ENCODE measurements at regions not wholly inside any gene's neighbourhood (a gene's known extent, or its start where the extent isn't known, plus 50 kb on each side); places are given as distances from the start of the nearest gene placed in this dataset.

DNA sequence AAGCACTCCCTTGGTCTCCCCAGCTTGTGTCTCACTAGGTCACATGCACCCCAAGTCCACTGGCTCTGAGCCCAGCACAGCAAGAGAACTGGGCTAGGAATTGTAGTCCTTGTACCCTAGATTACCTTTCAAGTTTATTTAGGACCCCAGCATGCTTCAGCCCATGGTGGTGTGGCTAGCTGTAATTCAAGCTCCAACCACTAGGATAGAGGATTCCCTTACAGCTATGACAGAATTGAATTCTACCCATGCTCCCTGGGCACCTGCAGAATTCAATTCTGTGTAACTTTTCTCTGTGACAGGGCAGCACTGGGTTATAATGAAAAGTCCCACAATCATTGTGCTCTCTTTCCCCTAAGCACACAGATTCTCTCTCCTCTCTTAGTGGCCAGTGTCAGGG is 253.8 kb upstream of the DMD start:
- Histone ChIP-seq H3K4me3 (ENCODE audit: low read depth in 1 of 5, low read length in 5 of 5) (no peak overlapping the region), H3K9ac (ENCODE audit: low read length in 5 of 5) (no peak overlapping the region), H3K4me1 (ENCODE audit: control insufficient read depth in 5 of 5, insufficient read depth in 5 of 5, low read length in 5 of 5) (no peaks in the 10 kb centered on the region), H3K27me3 (ENCODE audit: control insufficient read depth in 5 of 5, insufficient read depth in 4 of 5, low read length in 5 of 5) (peaks cover 0 to 2% (median 0%) of the 10 kb centered on the region in 5 donors), H3K27ac (ENCODE audit: low read depth, low read length) (no peak overlapping the region), H3K9me3 (ENCODE audit: control insufficient read depth in 5 of 5, low read length in 5 of 5) (peaks cover 0 to 7% (median 0%) of the 10 kb centered on the region in 5 donors), H3K36me3 (ENCODE audit: control insufficient read depth in 5 of 5, insufficient read depth in 5 of 5, low read length in 5 of 5) (no peaks in the 10 kb centered on the region)

DNA sequence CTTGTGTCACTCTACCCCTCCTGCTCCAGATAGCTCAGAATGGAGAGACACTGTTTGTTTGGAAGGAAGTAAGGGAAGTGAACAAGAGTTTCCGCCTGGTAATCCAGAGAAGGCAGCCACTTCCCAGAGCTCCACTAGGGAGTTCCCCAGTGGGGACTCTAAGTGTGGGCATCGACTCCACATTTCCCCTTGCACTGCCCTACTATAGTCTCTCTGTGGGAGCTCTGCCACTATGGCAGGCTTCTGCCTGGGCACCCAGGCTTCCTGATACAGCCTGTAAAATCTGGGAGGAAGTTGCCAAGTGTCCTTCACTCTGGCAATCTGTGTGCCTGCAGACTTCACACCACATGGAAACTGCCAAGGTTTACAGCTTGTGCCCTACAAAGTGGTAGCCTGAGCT is 245.8 kb upstream of the DMD start:
- Histone ChIP-seq H3K4me1 (ENCODE audit: control insufficient read depth in 5 of 5, insufficient read depth in 5 of 5, low read length in 5 of 5) (no peaks in the 10 kb centered on the region), H3K36me3 (ENCODE audit: control insufficient read depth in 5 of 5, insufficient read depth in 5 of 5, low read length in 5 of 5) (no peaks in the 10 kb centered on the region), H3K4me3 (ENCODE audit: low read depth in 1 of 5, low read length in 5 of 5) (no peak overlapping the region), H3K9me3 (ENCODE audit: control insufficient read depth in 5 of 5, low read length in 5 of 5) (peaks cover 0 to 4% (median 0%) of the 10 kb centered on the region in 5 donors), H3K27me3 (ENCODE audit: control insufficient read depth in 5 of 5, insufficient read depth in 4 of 5, low read length in 5 of 5) (peaks cover 0 to 8% (median 0%) of the 10 kb centered on the region in 5 donors), H3K27ac (ENCODE audit: low read depth, low read length) (no peak overlapping the region), H3K9ac (ENCODE audit: low read length in 5 of 5) (no peak overlapping the region)

DNA sequence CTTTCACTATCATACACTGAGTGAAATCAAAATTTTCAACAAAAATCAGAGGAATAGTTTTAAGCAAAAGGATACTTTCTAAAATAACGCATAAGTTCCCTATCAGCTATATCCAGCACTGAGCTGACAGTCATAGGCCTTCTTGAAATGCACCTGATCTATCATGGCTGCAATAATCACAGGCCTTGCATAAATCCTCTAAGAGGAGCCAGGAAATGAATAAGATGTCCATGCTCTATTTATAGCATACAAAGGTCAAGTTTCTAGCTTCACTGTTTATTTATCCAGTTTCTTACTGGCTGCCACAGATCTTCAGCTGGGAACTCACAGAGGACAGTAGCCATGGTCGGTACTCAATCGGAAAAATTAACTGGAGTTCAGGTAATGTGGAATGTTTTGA is 235.9 kb upstream of the DMD start:
- Histone ChIP-seq H3K4me3 (ENCODE audit: low read depth in 1 of 5, low read length in 5 of 5) (no peak overlapping the region), H3K9me3 (ENCODE audit: control insufficient read depth in 5 of 5, low read length in 5 of 5) (no peaks in the 10 kb centered on the region), H3K36me3 (ENCODE audit: control insufficient read depth in 5 of 5, insufficient read depth in 5 of 5, low read length in 5 of 5) (no peaks in the 10 kb centered on the region), H3K27me3 (ENCODE audit: control insufficient read depth in 5 of 5, insufficient read depth in 4 of 5, low read length in 5 of 5) (peaks cover 0 to 12% (median 8%) of the 10 kb centered on the region in 5 donors), H3K27ac (ENCODE audit: low read depth, low read length) (no peak overlapping the region), H3K9ac (ENCODE audit: low read length in 5 of 5) (no peak overlapping the region), H3K4me1 (ENCODE audit: control insufficient read depth in 5 of 5, insufficient read depth in 5 of 5, low read length in 5 of 5) (no peaks in the 10 kb centered on the region)

DNA sequence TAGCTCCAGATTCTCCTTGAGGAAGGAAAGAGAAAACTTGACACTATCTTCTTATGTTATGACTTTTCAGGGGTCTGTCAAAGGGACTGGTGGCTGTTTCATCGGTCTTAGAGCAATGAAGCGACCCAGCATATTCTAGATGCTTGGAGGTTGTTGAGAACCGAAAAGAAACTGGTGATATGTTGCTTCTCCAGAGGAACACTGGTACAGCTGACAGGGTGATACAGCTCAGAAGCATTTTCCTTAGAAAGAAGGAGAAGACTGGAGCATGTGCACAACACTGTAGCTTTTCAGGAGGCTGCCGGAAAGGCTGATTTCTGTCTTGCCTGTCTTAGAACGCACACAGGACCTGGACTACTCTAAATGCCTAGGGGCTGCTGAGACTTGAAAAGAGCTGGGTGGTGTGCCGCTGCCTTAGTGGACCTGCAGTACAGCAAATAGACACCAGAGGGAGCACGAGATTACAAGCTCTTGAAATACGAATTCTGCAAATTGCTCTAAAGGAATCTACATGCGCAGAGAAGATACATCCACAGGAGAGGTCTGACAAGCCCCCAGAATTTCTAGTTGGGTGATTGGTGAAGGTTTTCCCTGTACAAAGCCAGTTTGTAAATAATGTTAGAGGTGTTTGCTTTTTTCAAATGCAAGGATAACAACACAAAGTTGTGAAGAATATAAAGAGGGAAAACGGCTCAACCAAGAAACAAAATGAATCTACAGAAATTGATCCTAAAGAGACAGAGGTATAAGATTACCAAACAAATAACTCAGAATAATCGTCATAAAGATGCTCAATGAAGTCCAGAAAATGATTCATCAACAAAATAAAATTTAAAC is 223.1 kb upstream of the DMD start:
- Histone ChIP-seq H3K9ac (ENCODE audit: low read length in 5 of 5) (no peak overlapping the region), H3K27me3 (ENCODE audit: control insufficient read depth in 5 of 5, insufficient read depth in 4 of 5, low read length in 5 of 5) (no peaks in the 10 kb centered on the region), H3K4me3 (ENCODE audit: low read depth in 1 of 5, low read length in 5 of 5) (no peak overlapping the region), H3K9me3 (ENCODE audit: control insufficient read depth in 5 of 5, low read length in 5 of 5) (no peaks in the 10 kb centered on the region), H3K36me3 (ENCODE audit: control insufficient read depth in 5 of 5, insufficient read depth in 5 of 5, low read length in 5 of 5) (no peaks in the 10 kb centered on the region), H3K4me1 (ENCODE audit: control insufficient read depth in 5 of 5, insufficient read depth in 5 of 5, low read length in 5 of 5) (peaks cover 0 to 4% (median 0%) of the 10 kb centered on the region in 5 donors), H3K27ac (ENCODE audit: low read depth, low read length) (no peak overlapping the region)

DNA sequence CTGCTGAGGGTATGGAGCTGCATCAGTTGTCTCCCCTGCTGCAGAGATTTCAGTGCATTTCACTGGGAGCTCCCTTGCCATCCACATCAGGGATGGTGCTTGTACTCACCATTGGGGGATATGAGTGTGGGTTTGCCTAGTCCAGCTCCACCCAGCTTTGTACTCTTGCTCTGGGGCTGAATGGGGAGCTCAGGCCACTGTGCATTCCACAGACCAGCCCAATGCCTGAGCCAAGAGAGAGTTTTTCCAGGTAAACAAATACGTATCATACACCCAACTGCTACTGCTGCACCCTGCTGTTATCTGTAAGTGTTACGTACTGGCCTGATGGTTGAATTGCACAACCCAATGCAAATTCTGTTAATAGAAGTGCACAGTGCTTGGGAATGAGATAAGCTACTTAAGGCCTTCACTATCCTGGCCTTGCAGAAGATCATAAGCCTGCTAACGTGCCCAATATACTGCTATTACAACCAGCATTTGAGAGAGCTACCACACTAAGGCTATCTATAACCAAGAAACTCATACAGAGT is 205.0 kb upstream of the DMD start:
- Histone ChIP-seq H3K27ac (ENCODE audit: low read depth, low read length) (no peak overlapping the region), H3K9ac (ENCODE audit: low read length in 5 of 5) (no peak overlapping the region), H3K27me3 (ENCODE audit: control insufficient read depth in 5 of 5, insufficient read depth in 4 of 5, low read length in 5 of 5) (no peaks in the 10 kb centered on the region), H3K9me3 (ENCODE audit: control insufficient read depth in 5 of 5, low read length in 5 of 5) (peaks cover 0 to 11% (median 5%) of the 10 kb centered on the region in 5 donors), H3K4me3 (ENCODE audit: low read depth in 1 of 5, low read length in 5 of 5) (no peak overlapping the region), H3K4me1 (ENCODE audit: control insufficient read depth in 5 of 5, insufficient read depth in 5 of 5, low read length in 5 of 5) (peaks cover 0 to 11% (median 0%) of the 10 kb centered on the region in 5 donors), H3K36me3 (ENCODE audit: control insufficient read depth in 5 of 5, insufficient read depth in 5 of 5, low read length in 5 of 5) (no peaks in the 10 kb centered on the region)

DNA sequence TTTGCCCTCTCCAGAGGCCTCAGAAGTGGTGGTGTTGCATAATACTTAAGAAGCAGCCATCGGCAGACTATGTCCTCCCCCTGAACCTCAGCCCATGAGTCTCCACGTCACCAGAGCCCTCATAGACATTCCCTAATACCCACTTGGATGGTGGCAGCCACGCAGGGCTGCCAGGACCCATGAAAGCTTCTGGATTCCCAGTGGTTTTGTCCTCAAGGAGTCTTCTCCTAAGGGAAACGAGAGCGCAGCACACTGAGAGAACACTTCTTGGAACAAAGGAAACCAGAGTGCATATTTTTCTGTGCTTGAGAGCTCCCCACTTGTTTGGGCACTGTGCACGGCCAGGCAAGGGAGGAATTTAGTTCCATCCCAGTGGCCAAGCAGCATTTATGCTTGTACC is 204.1 kb upstream of the DMD start:
- Histone ChIP-seq H3K27ac (ENCODE audit: low read depth, low read length) (no peak overlapping the region), H3K27me3 (ENCODE audit: control insufficient read depth in 5 of 5, insufficient read depth in 4 of 5, low read length in 5 of 5) (no peaks in the 10 kb centered on the region), H3K9ac (ENCODE audit: low read length in 5 of 5) (no peak overlapping the region), H3K4me3 (ENCODE audit: low read depth in 1 of 5, low read length in 5 of 5) (no peak overlapping the region), H3K9me3 (ENCODE audit: control insufficient read depth in 5 of 5, low read length in 5 of 5) (peaks cover 0 to 11% (median 5%) of the 10 kb centered on the region in 5 donors), H3K36me3 (ENCODE audit: control insufficient read depth in 5 of 5, insufficient read depth in 5 of 5, low read length in 5 of 5) (no peaks in the 10 kb centered on the region), H3K4me1 (ENCODE audit: control insufficient read depth in 5 of 5, insufficient read depth in 5 of 5, low read length in 5 of 5) (peaks cover 0 to 11% (median 0%) of the 10 kb centered on the region in 5 donors)

DNA sequence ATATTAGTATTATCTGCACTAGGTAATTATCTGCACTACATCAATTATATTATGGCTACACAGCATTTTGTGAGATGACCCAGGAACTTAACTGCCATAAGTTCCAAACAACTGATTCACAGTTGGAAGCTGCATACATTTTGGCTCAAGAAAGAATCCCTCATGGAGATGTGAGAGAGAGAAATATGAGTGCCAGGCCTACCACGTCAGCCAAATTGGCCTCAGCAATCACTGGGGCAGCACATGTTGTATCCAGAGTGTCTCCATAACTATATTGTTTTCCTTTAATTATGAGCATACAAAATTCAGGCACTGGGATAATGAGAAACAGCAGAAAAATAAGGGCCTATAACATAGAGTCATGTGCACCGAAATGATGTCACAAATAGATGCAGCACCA is 174.2 kb upstream of the DMD start:
- Histone ChIP-seq H3K36me3 (ENCODE audit: control insufficient read depth in 5 of 5, insufficient read depth in 5 of 5, low read length in 5 of 5) (no peaks in the 10 kb centered on the region), H3K9ac (ENCODE audit: low read length in 5 of 5) (no peak overlapping the region)

DNA sequence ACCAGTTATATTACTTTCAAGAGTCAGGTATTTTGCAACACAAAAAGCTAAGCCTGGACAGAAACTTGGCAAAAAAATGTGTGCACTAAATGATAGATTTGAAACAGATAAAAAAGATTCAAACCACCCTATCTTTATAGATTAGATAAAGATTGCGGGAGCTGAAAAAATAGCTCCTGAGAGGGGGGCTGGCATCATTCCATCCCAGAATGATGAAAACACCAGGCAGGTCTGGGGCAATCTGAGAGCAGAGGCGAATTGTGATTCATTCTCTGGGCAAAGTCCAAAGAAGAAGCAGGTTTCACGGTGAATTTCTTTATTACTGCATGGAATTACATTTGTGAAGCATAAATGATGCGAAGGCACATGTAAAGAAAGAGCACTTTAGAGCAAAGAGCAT is 168.5 kb upstream of the DMD start:
- Histone ChIP-seq H3K9me3 (ENCODE audit: control insufficient read depth in 5 of 5, low read length in 5 of 5) (no peaks in the 10 kb centered on the region), H3K4me1 (ENCODE audit: control insufficient read depth in 5 of 5, insufficient read depth in 5 of 5, low read length in 5 of 5) (no peaks in the 10 kb centered on the region), H3K9ac (ENCODE audit: low read length in 5 of 5) (no peak overlapping the region), H3K36me3 (ENCODE audit: control insufficient read depth in 5 of 5, insufficient read depth in 5 of 5, low read length in 5 of 5) (no peaks in the 10 kb centered on the region), H3K27ac (ENCODE audit: low read depth, low read length) (no peak overlapping the region), H3K4me3 (ENCODE audit: low read depth in 1 of 5, low read length in 5 of 5) (no peak overlapping the region), H3K27me3 (ENCODE audit: control insufficient read depth in 5 of 5, insufficient read depth in 4 of 5, low read length in 5 of 5) (no peaks in the 10 kb centered on the region)

More for the DNA sequence above, 174.2 kb upstream of the DMD start:
- Histone ChIP-seq H3K4me3 (ENCODE audit: low read depth in 1 of 5, low read length in 5 of 5) (no peak overlapping the region), H3K4me1 (ENCODE audit: control insufficient read depth in 5 of 5, insufficient read depth in 5 of 5, low read length in 5 of 5) (no peaks in the 10 kb centered on the region), H3K9me3 (ENCODE audit: control insufficient read depth in 5 of 5, low read length in 5 of 5) (no peaks in the 10 kb centered on the region), H3K27me3 (ENCODE audit: control insufficient read depth in 5 of 5, insufficient read depth in 4 of 5, low read length in 5 of 5) (no peaks in the 10 kb centered on the region), H3K27ac (ENCODE audit: low read depth, low read length) (no peak overlapping the region)

DNA sequence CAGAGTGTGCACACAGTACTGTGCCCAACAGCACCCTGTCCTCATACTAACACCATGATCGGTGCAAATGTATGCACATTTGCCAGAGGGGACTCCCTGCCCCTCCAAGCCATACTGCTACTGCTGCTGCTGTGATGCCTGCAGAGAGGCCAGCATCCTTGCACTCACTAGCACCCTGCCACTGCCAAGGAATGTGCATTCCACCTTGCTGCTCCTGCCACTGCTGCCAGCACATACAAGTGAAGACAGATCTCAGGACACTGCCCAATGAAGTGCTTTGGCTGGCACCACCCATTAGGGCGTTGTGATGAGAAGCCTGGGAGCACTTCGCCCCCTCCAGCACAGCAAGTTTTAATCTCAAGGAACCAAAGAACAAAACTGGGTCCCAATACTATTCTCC is 146.3 kb upstream of the DMD start:
- Histone ChIP-seq H3K27ac (ENCODE audit: low read depth, low read length) (no peak overlapping the region), H3K9me3 (ENCODE audit: control insufficient read depth in 5 of 5, low read length in 5 of 5) (peaks cover 0 to 3% (median 0%) of the 10 kb centered on the region in 5 donors), H3K9ac (ENCODE audit: low read length in 5 of 5) (no peak overlapping the region), H3K4me3 (ENCODE audit: low read depth in 1 of 5, low read length in 5 of 5) (no peak overlapping the region), H3K27me3 (ENCODE audit: control insufficient read depth in 5 of 5, insufficient read depth in 4 of 5, low read length in 5 of 5) (peaks cover 0 to 6% (median 0%) of the 10 kb centered on the region in 5 donors), H3K4me1 (ENCODE audit: control insufficient read depth in 5 of 5, insufficient read depth in 5 of 5, low read length in 5 of 5) (no peaks in the 10 kb centered on the region), H3K36me3 (ENCODE audit: control insufficient read depth in 5 of 5, insufficient read depth in 5 of 5, low read length in 5 of 5) (no peaks in the 10 kb centered on the region)

DNA sequence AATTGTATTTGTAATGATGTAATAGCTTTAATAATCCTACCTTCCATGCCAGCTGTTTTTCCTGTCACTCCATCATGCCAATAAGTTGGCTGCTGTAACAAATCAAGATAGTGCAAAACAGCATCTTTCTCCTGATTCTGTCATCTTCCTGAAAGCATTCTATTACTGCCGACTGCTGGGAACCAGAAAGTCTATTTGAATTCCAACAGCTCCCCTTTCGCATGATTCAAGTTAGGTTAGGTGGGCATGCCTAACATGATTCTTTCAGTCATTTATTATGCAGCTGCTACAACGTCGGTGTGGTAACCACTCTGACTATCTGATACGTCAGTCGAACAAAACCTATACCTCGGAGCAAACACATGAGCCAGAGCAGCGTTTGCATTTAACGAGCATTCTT is 127.9 kb upstream of the DMD start:
- Histone ChIP-seq H3K4me1 (ENCODE audit: control insufficient read depth in 5 of 5, insufficient read depth in 5 of 5, low read length in 5 of 5) (peaks cover 0 to 3% (median 0%) of the 10 kb centered on the region in 5 donors), H3K9ac (ENCODE audit: low read length in 5 of 5) (peak overlapping the region in 1 of 5 donors; percentile 39), H3K4me3 (ENCODE audit: low read depth in 1 of 5, low read length in 5 of 5) (peak overlapping the region; percentile 30 to 71 (median 47)), H3K36me3 (ENCODE audit: control insufficient read depth in 5 of 5, insufficient read depth in 5 of 5, low read length in 5 of 5) (no peaks in the 10 kb centered on the region), H3K27ac (ENCODE audit: low read depth, low read length) (no peak overlapping the region), H3K27me3 (ENCODE audit: control insufficient read depth in 5 of 5, insufficient read depth in 4 of 5, low read length in 5 of 5) (peaks cover 0 to 3% (median 0%) of the 10 kb centered on the region in 5 donors), H3K9me3 (ENCODE audit: control insufficient read depth in 5 of 5, low read length in 5 of 5) (no peaks in the 10 kb centered on the region)

Data from subcutaneous abdominal adipose tissue (tissue), 5 donors.